ENCODE measurements at regions not wholly inside any gene's neighbourhood (a gene's known extent, or its start where the extent isn't known, plus 50 kb on each side); places are given as distances from the start of the nearest gene placed in this dataset.

- no peaks in the 10 kb centered on the region for H3K36me3 ChIP-seq
- no peak overlapping the region for H3K4me3 ChIP-seq
- H3K9me3 ChIP-seq: no peaks in the 10 kb centered on the region
- no peak for TF ChIP-seq CTCF (IDR thresholded peaks at IDR 0.05)
- no peaks in the 10 kb centered on the region for H3K4me1 ChIP-seq
- no peak for DNase-seq
- no peak overlapping the region for H3K27ac ChIP-seq
- no peaks in the 10 kb centered on the region for H3K27me3 ChIP-seq
- intact Hi-C loops (cut with DNase I; ENCODE audit: low total_unique reads): no loop called here
Measured at GRCh38 chr18:28880856-28881255, 703.9 kb upstream of the CDH2 start.

GRCh38 chr18:28875059-28875458 lies 698.1 kb upstream of the CDH2 start:
- Histone ChIP-seq H3K4me3 (no peak overlapping the region), H3K4me1 (no peaks in the 10 kb centered on the region), H3K27ac (no peak overlapping the region), H3K9me3 (no peaks in the 10 kb centered on the region), H3K36me3 (no peaks in the 10 kb centered on the region), H3K27me3 (no peaks in the 10 kb centered on the region)
- DNase-seq: no peak
- no peak for TF ChIP-seq CTCF (IDR thresholded peaks at IDR 0.05)
- intact Hi-C loops (cut with DNase I; ENCODE audit: low total_unique reads): no loop called here

- Histone ChIP-seq H3K36me3 (no peaks in the 10 kb centered on the region), H3K9me3 (no peaks in the 10 kb centered on the region), H3K27me3 (no peaks in the 10 kb centered on the region), H3K27ac (no peak overlapping the region), H3K4me1 (no peaks in the 10 kb centered on the region), H3K4me3 (no peak overlapping the region)
- no peak for DNase-seq
- no peak for TF ChIP-seq CTCF (IDR thresholded peaks at IDR 0.05)
- intact Hi-C loops (cut with DNase I; ENCODE audit: low total_unique reads): no loop called here
Measured at GRCh38 chr18:28863396-28863795, 686.5 kb upstream of the CDH2 start.

GRCh38 chr18:28858248-28858647 lies 681.3 kb upstream of the CDH2 start:
- H3K9me3 ChIP-seq: no peaks in the 10 kb centered on the region
- DNase-seq: no peak
- H3K27ac ChIP-seq: no peak overlapping the region
- H3K27me3 ChIP-seq: no peaks in the 10 kb centered on the region
- intact Hi-C loops (cut with DNase I; ENCODE audit: low total_unique reads): no loop called here
- H3K36me3 ChIP-seq: no peaks in the 10 kb centered on the region
- H3K4me1 ChIP-seq: peaks cover 0 to 11% (median 0%) of the 10 kb centered on the region in 4 donors
- no peak overlapping the region for H3K4me3 ChIP-seq
- no peak for TF ChIP-seq CTCF (IDR thresholded peaks at IDR 0.05)

GRCh38 chr18:28855989-28856388 lies 679.1 kb upstream of the CDH2 start:
- H3K4me3 ChIP-seq: no peak overlapping the region
- no peaks in the 10 kb centered on the region for H3K9me3 ChIP-seq
- H3K4me1 ChIP-seq: peaks cover 0 to 11% (median 0%) of the 10 kb centered on the region in 4 donors
- intact Hi-C loops (cut with DNase I; ENCODE audit: low total_unique reads): no loop called here
- TF ChIP-seq CTCF (IDR thresholded peaks at IDR 0.05): no peak
- H3K27ac ChIP-seq: no peak overlapping the region
- no peaks in the 10 kb centered on the region for H3K36me3 ChIP-seq
- no peaks in the 10 kb centered on the region for H3K27me3 ChIP-seq
- DNase-seq: no peak

- no peak for DNase-seq
- Histone ChIP-seq H3K4me3 (no peak overlapping the region), H3K36me3 (no peaks in the 10 kb centered on the region), H3K27ac (no peak overlapping the region), H3K4me1 (peaks cover 0 to 11% (median 0%) of the 10 kb centered on the region in 4 donors), H3K27me3 (no peaks in the 10 kb centered on the region), H3K9me3 (no peaks in the 10 kb centered on the region)
- intact Hi-C loops (cut with DNase I; ENCODE audit: low total_unique reads): no loop called here
- no peak for TF ChIP-seq CTCF (IDR thresholded peaks at IDR 0.05)
Measured at GRCh38 chr18:28855524-28855923, 678.6 kb upstream of the CDH2 start.

Data from tibial artery (tissue), 4 donors.